ENCODE measurements at regions not wholly inside any gene's neighbourhood (a gene's known extent, or its start where the extent isn't known, plus 50 kb on each side); places are given as distances from the start of the nearest gene placed in this dataset.

DNA sequence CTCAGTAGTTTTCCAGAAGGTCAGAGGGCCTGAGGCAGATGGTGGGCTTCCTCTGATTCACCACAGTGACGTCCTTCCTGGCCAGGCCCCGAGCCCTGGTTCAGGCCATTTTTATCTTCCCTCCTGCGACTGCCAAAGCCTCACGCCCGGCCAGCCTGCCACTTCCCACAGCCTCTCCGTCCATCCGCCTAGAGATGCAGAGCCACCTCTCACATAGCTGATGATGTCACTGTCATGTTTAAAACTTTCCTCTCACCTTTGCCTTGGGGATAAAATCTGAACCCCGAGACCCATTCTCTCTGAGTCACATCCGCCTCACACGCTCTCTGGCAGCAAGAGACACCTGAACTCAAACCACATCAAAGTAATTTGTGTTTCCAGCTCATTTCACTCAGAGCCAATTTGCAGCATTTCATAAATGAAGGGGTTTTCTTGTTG lies 175.3 kb downstream of the QDPR start:
- no peak for DNase-seq

DNA sequence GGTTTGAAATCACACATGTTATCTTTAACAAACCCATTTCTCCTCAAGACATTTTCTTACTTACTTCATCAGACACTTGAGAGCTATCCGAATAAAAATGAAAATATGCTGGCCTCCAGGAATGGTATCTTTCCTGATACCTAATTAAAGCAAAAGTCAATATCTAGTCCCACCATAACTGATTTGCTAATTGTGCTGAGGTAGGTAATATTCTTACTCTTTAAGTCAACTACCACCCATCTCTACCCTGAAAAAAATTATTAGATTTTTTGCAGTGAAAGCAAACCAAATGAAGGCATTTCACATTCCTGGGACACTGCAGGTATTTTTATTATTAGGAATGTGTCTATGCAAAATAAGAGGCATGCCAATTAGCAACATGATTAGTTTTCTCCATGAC lies 175.8 kb downstream of the QDPR start:
- no peak for DNase-seq

DNA sequence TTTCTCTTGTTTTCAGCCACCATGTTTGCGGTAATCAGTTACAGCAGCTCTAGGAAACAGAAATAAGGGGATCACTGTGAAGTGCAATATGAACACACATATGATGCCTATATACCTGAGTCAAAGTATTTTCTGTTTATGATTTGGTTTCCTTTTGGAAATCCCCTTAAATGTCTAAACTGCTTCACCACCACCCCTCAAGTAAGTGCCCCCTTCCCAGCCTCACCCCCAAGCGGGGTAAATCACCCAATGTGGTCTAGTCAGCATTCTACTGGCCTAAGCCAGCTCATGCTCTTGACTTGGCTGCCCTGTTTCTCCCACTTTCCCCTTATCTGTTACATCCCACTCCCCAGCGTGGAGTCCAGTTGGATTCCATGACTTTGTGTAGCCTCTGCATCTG lies 176.5 kb downstream of the QDPR start:
- DNase-seq: no peak

DNA sequence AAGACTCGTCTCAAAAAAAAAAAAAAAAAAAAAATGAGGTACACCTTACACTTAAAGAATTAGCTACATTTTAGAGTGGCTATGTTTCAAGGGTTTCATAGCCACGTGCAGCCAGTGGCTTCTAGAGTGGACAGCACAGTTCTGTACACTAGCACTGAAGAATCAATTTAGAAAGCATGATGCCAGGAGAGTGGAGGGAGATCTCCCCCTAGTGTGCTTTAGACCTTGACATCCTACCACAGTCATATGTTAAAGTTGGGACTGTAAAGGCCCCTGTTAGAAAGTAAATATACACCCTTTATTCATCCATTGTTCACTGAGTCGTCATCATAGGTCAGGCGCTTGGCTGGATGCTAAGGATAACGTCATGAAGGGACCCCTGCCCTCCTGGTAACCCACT lies 179.4 kb downstream of the QDPR start:
- no peak for DNase-seq

DNA sequence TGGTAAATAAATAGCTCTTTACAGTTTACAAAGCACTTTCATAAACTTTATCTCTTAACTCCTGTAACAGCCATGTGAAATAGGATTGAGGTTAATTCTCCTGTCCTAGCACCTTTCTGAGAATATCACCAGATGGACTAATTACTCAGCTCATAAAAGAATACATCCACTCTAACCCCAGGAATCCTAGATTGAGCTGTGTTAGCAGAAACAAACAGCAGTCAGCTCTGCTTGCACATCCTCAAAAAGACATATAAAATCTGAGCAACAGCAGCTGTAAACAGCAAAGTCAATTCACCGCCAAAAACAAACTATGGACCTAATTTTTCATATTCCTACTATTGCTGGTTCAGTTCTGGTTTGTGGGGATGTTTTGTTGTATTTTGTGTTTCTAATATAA lies 182.8 kb downstream of the QDPR start:
- no peak for DNase-seq

DNA sequence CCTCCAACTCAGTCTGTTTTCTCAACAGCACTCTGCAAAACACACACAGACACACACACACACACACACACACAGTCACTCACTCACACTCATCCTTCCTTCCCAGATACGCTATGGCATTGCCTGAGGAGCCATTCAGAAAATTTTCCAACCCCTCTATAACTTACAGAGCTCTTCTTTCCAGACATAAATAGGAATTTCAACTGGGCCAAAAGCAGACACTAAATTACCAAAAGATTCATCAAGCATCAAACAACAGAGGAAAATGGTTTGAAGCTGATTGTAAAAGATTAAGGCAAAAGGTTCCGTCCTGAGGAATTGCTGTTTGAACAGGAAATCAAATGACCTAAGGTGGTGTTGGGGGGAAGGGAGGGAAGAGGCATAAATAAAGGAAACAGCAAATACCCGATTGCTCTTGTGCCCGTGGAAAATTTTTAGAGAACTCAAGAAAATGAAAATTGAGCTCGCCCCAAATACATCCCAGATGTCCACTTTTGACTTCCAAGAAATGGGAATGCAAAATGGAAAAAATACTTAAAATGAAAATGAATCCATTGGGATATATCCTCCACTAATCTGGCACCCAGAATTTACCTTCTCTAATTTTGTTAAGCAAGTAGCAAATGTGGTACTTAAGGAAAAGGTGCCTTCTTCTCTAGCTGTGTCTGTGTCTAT lies 183.6 kb downstream of the QDPR start:
- no peak for DNase-seq

DNA sequence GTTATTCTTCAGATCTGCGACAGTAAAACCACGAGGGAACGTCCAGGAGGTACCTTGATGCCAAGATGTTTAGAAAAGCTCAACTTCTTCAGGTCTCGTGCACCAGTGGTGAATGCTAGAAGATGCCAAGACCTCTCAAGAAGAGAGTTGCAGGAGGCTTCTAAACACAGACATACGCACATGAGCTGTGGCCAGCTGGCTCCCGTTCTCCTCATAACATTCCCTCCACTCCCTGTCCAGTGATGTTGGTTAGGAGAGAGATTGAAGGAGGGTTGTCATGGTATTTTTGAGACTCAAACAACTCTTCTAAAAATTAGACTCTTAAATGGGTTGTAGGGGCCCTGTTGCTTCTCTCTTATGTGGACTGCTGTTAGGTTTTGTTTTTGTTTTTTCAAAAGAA lies 184.3 kb downstream of the QDPR start:
- DNase-seq: no peak

DNA sequence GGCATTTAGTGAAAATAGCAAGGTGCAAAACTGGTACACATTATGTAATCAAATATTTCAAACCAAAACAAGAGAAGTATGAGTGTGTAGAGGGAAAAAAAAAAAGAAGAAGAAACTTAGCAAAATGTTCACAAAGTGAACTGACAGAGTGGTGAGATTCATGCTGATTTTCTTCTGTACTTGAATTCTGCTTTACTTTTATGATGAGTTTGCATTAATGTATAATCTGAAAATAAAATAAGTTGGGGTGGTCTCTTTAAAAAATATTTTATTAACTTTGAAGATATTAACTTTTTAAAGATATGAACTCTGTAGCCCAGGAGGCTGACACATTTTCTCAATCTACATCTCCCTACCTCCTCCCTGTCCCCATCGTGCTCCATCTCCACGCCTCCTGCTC lies 185.1 kb downstream of the QDPR start:
- DNase-seq: no peak

DNA sequence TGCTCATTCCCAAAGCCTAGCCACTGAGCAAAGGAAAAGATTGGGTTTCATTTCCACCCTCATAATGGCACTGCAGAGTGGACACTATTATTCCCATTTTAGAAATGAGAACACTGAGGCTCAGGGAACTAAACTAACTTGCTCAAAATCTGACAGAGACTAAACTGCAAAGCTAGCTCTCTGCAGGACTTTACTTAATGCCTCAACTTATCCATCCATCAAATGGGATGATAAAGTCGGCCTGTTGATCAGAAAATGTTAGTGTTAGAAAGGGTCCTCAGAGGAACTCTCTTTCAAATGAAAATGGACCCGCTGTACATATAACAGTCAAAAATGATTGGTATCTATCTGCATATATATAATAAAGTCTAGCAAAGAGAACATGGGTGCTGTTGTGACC lies 186.8 kb downstream of the QDPR start:
- no peak for DNase-seq

DNA sequence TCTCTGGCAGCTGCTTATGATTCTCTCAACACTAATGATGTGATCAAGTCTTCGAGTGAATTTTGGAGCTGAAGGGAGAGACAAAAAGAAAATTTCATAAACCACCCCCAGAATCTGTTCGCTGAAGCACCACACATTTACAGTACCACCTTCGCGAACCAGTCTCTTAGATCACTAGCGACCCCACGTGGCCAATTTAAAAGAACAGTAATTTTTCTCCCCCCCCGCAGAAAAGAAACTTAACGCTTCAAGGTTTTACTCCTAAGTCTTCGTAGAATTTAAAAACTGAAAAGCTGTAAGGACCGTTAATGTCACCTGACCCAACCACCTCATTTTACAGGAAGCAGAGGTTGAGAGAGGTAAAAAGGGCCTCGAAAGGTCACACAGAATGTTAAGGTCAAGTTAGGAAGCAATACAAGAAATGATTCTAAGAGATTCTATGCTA lies 187.5 kb downstream of the QDPR start:
- DNase-seq: peak; percentile 49 to 53

DNA sequence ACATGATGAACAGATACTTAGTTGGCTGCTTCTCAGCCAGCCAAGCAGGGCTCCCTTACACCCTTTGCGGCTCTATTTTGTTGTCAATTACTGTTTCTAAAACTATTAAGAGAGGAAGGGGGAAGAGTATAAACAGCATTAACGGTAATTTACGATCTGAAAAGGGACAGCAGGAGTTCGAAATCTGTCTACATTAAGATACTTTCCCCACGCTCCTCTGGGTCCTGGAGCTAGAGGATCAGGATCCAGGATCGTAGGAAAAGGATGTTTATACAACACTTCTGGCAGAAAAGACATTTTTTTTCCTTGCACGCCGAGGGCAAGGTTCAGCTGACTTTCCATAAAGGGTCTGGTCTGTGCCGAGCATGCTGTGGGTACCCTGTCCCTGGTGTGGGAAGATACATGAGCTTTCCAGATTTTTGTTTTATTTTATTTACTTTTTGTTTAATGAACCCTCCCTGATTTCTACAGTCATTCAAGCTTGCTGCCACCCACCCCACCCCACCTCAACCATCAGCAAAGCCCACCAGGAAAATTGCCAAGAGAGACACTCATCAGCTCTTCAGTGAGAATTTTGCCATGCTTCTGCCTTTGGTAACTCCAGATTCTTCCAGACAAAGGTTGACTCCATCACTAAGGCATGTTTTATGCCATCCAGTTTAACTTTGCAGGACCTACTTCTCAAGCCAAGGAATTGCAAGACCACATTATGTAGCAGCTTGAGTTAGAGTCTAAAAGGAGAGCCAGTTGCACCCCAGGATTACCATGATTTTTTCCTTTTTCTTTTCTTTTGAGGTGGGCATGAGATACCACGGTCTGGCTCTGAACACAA lies 188.1 kb downstream of the QDPR start:
- DNase-seq: peak; percentile 47 to 51

DNA sequence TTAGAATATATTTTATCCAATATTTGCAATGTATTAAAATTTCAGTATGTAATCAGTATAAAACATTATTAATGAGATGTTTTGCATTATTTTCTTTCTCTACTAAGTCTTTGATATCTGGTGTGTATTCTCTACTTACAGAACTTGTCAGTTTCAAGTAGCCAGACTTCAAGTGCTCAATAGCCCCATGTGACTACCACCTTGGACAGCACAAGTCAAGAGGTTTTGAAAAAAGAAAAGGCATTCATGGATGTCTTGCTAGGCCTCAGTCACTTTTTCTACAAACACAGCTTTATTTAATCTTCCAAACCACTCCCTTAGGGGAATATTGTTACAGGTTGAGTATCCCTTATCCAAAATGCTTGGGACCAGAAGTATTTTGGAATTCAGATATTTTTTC lies 189.4 kb downstream of the QDPR start:
- no peak for DNase-seq

DNA sequence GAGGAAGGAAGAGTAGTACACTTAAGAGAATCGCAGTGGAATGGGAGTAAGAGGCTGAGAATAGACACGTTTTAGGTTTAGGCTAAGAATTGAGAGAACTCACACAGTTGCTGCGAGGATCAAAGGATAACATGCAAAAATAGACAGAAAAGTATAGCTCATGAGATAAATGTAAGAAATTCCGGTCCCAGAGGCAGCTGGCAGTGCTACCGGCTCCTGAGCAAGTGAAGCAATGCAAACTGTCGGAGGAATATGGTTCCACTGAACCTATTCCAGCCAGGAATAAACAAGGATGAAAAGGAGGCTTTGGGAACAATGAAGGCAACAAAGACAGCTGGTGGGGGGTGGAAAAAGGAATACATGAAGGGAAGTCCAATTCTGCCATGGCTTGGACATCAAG lies 191.8 kb downstream of the QDPR start:
- no peak for DNase-seq

DNA sequence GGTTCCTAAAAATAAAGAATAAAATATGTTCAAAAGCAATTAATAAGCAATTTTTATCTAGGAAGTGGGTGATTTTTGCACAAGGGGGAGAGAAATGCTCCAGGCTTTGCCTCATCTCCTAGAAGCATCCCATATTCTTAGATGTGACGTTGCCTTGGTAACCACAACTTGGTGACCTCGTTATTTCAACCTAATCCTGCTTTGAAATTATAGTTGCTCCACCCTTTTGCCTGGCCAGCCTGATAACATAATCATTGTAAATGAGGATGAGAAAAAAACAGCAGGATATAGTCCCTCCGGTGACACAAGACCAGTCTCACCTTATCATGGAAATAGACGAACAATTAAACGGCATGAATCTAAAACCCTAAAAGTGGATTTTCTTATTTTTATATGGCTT lies 194.4 kb downstream of the QDPR start:
- no peak for DNase-seq

DNA sequence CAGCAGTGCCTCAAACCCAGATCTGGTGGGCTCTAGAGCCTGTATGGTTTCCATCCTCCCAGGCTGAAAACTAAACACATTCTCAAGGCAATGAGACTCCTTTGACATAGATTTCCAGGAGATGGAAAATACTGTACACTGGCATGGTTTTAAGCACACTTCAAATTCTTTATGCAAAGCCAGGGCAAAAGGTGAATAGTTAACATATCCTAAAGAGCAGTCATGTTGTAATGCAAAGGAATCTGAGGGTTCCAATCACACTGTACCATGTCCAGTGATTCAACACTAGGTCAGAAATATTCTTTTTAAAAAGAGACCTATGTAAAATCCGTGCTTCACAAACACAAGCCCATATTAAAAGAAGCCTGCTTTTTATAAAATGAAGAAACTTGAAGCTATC lies 195.3 kb downstream of the QDPR start:
- DNase-seq: no peak

DNA sequence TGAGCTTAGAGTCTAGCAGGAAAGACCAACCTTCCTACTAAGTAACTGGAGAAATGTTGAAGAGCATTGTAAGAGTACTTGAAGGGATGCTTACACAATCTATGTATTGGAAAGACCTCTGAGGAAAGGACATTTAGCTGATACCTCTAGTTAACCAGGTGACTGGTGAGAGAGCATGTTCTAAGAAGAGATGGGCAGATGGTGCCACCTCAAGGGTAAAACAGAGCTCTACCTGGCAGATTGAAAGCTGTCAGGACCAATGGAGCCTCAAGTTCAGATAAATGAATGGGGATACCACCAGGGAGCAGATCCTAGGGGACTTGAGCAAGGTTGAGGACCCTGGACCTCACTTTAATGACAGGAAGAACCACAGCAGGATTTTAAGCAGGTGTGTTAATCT lies 196.4 kb downstream of the QDPR start:
- DNase-seq: no peak

DNA sequence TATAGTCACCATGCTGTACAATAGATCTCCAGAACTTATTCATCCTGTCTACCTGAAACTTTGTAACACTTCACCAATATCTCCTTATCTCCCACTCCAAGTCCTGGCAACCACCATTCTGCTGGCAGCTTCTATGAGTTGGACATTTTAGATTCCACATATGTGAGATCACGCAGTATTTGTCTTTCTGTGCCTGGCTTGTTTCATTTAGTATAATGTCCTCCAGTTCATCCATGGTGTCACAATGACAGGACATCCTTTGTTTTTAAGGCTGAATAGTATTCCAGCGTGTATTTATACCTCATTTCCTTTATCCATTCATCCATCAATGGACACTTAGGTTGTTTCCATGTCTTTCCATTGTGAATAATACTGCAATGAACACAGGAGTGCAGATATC lies 198.7 kb downstream of the QDPR start:
- DNase-seq: no peak

DNA sequence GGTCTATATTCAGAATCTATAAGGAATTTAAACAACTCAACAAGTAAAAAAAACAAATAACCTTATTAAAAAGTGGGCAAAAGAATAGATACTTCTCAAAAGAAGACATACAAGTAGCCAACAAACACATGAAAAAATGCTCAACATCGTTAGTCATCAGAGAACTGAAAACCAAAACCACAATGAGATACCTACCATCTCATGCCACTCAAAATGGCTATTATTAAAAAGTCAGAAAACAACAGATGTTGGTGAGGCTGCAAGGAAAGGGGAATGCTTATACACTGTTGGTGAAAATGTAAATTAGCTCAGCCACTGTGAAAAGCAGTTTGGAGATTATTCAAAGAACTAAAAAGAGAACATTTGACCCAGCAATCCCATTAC lies 201.6 kb downstream of the QDPR start:
- no peak for DNase-seq

DNA sequence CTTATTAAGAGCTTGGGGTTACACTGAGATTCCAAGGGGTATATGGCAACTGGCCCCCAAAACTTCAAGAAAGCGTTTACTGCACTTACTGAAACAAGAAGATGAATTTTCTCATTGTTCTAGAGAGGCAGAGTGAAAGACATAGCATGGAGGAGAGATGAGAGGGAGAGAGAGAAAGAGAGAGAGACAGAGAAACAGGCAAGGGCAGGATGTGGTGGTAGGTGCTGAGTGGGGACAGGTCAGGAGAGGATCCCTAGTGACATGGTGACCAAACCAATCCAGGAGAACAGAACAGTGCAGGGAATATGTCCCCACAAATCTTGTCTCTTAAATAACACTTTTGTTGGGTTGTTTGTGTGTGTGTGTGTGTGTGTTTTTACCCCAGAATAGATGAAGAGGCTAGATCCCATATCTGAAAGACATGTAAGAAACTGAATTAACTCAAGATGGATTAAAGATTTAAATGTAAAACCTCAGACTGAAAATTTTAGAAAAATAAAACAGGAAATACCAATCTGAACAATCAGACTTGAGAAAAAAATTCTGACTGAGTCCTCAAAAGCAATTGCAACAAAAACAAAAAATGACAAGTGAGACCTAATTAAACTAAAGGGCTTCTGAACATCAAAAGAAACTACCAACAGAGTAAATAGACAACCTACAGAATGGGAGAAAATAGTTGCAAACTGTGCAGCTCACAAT lies 202.2 kb downstream of the QDPR start:
- DNase-seq: no peak

DNA sequence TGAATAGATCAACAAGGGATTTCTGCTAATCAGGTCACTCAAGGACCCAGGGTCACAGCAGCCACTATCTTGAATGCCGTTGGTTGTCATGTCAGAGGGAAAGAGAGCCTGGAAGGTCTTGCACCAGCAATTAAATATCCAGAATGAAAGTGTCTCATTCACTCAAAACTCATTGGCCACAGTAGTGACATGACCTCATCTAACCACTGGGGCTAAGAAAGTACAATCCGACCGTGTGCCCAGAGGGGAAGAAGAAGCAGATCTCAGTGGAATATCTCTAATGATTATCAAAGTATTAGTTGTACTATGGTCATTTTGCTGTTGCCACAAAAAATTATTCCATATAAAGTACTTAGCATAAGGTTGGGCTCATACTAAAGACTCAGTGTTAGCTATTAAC lies 210.0 kb downstream of the QDPR start:
- no peak for DNase-seq

DNA sequence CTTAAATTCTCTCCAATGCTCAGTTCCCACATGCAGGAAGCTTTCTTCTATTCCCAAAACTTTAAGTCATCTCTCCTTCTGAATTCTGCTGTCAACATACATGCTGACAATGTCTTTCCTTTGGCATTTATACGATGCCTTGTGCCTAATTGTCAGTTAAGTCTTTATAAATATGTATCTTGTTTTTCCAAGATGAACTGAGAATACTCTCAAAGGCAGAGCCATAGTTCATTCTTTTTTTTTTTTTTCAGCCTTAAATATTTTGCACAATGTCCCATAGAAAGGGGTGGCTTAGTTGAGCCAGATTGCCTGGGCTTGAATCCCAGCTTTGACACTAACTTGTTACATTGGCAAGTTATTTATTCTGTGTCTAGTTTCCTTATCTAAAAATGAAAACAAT lies 210.6 kb downstream of the QDPR start:
- DNase-seq: no peak

DNA sequence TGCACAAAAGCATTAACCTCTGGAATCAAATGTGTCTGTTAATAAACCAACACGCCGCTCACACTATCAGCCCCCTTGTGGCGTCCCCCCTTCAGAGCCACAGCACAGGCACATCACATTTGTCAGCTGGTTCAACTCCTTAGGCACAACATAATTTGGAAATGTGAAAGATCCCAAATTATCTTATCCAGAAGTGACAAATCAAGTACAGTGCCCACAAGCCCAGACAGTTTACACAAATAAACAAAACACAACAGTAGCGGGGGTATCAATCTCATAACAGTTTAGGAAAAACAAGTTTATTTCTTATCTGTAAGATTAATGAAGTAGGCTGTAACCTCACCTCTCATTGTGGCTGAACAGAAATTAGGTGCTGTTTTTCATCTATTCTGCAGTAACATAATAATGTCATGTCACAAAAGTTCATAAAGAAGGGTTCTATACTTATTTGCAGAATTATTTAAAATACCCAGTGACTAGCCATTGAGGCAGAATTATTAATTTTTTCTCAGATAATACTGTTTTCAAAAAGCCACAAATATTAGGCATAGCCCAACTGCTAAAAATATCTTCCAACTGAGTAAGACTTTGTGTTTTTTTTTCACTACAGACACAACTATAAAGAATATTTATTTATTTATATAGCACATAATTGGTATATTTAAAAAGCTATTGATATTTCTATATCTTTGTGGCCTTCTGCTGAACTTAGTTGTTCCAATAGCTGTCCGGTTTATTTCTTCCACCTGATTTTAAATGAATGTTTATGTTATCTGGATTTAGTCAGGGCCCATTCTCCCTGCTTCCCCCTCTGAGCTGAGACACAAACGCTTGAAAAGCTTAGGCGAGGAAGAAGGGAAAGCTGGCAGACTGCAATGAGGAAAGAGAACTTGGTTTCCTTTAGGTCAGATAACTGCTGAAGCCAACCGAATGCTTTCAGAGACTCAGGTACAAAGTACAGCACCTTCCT lies 214.7 kb downstream of the QDPR start:
- peak; percentile 35 to 63 for DNase-seq
